HL-60 (cell line): ENCODE measurements at regions not wholly inside any gene's neighbourhood (a gene's known extent, or its start where the extent isn't known, plus 50 kb on each side); places are given as distances from the start of the nearest gene placed in this dataset.

Experiments
- DNase-seq, 2 experiments: peaks; one replicate each; pipeline ENCODE4 v3.0.0-alpha.2; 2010 to 2020; ENCODE audit warnings: low read depth in 1 of 2, low spot score in 1 of 2
- H3K27ac ChIP-seq: fragments of 250-450 bp; sonication (Bioruptor Pico); replicated peaks from 2 replicates; pipeline ENCODE4 v1.5.1; 2020; ENCODE audit warnings: mild to moderate bottlenecking, moderate library complexity
- H3K27me3 ChIP-seq: fragments of 250-450 bp; sonication (Bioruptor Pico); 2 replicates; pipeline ENCODE4 v1.5.1; 2021; ENCODE audit warnings: mild to moderate bottlenecking, moderate library complexity; ENCODE audit not compliant: insufficient read depth, poor library complexity, severe bottlenecking
- H3K4me3 ChIP-seq: replicated peaks from 2 replicates; pipeline ENCODE4 v1.5.1; 2011; ENCODE audit warnings: mild to moderate bottlenecking, control low read depth, low read length; ENCODE audit not compliant: insufficient read depth
- CTCF ChIP-seq: IDR thresholded peaks from one replicate; pipeline ENCODE4 v1.5.1; 2011; ENCODE audit warnings: low read length, control low read depth, inconsistent platforms; ENCODE audit not compliant: insufficient read depth
- GABPA ChIP-seq: IDR thresholded peaks from 2 replicates; pipeline ENCODE4 v1.6.1; 2012; ENCODE audit warnings: low read depth
- POLR2AphosphoS5 ChIP-seq: IDR thresholded peaks from 2 replicates; pipeline ENCODE4 v1.6.1; 2012; ENCODE audit warnings: low read depth
- REST ChIP-seq: IDR thresholded peaks from 2 replicates; pipeline ENCODE4 v1.6.1; 2012; ENCODE audit warnings: low read depth; ENCODE audit not compliant: insufficient replicate concordance
- SPI1 ChIP-seq: IDR thresholded peaks from 2 replicates; pipeline ENCODE4 v1.6.1; 2012; ENCODE audit warnings: low read depth, mild to moderate bottlenecking, borderline replicate concordance

DNA sequence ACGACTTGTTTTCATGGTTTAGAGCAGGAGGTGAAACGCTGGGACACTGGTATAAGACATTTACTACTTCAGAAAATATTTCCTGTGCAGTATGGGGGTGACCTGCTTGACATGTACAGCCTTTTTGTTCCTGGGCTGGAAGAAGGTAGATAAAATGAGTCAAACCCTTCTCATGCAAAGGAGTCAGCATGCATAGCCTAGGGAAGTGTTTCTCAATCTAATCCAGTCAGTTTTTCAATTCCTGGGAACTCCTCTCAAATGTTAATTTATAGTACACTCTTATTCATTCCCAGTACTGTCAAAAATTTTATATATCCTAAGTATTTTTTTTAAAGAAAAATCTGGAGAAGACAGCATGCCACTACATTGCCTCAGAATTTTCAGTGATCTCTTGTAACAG is 154.7 kb upstream of the GUCY1A2 start:
- Histone ChIP-seq H3K4me3 (no peak overlapping the region), H3K27me3 (no peaks in the 10 kb centered on the region), H3K27ac (no peak overlapping the region)
- TF ChIP-seq POLR2AphosphoS5 (no peak), GABPA (no peak), REST (no peak), SPI1 (no peak), CTCF (no peak)
- no peak for DNase-seq

DNA sequence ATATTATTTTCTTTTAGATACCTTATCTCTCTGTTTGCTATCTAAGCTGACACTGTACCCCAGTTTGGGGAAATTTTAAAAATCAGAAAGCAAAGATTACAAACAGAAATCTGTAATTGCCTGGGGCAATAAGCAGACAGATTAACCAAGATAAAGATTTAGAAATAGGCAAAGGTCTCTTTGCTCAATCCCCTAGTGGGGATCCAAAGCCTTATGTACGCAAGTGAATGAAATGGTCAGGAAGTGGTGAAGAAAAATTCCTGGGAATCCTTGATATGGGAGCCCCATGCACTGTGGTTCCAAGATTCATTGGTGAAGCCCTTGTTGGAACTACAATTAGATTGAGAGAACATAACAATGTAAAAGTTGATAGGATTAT is 139.5 kb upstream of the GUCY1A2 start:
- H3K27ac ChIP-seq = no peak overlapping the region
- no peak overlapping the region for H3K4me3 ChIP-seq
- DNase-seq = no peak
- no peak for TF ChIP-seq POLR2AphosphoS5
- no peak for TF ChIP-seq SPI1
- no peak for TF ChIP-seq GABPA
- no peak for TF ChIP-seq CTCF
- TF ChIP-seq REST = no peak
- no peaks in the 10 kb centered on the region for H3K27me3 ChIP-seq

GRCh38 chr11:107157146-107157808 is 139.0 kb upstream of the GUCY1A2 start:
- no peak overlapping the region for H3K27ac ChIP-seq
- no peak for DNase-seq
- no peak overlapping the region for H3K4me3 ChIP-seq
- TF ChIP-seq REST = no peak
- no peak for TF ChIP-seq GABPA
- no peak for TF ChIP-seq CTCF
- no peak for TF ChIP-seq POLR2AphosphoS5
- TF ChIP-seq SPI1 = no peak
- H3K27me3 ChIP-seq = no peaks in the 10 kb centered on the region
